ENCODE measurements at regions not wholly inside any gene's neighbourhood (a gene's known extent, or its start where the extent isn't known, plus 50 kb on each side); places are given as distances from the start of the nearest gene placed in this dataset.

DNA sequence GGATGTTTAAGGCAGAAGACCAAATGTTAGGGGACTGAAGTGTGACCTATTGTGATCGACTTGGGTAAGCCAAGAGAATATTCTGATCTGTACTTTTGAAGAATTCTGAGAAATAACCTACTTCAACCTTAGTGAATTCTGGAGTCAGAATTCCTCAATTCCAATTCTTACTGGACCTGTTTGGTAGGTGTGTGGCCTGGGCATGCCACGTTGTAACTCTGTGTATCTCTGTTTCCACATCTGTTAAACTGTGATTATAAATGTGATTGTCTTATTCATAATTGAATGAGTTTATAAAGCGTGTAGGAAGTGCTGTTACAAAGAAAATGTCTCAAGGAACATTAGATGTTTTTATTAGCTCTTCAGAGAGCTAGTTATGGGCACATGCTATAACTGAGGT, 64.5 kb downstream of the TUSC1 start:
- no peak for DNase-seq

DNA sequence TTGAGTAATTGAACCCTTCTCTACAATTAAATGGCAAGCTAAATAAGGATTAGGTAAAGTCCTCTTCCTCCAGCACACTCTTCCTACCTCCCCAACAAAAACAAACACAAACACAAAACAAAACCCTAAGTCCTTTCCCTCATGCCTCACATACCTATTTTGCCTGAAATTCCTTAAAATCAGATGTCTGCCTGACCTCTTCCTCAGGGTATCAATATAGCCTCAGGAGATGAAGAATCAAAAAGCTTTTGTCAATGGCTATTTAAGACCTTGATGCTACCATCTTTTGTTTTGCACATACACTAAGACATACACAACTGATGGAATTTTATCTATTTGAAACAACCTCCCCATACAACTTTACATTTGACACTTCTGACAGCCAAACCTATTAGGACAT, 75.1 kb downstream of the TUSC1 start:
- no peak for DNase-seq

DNA sequence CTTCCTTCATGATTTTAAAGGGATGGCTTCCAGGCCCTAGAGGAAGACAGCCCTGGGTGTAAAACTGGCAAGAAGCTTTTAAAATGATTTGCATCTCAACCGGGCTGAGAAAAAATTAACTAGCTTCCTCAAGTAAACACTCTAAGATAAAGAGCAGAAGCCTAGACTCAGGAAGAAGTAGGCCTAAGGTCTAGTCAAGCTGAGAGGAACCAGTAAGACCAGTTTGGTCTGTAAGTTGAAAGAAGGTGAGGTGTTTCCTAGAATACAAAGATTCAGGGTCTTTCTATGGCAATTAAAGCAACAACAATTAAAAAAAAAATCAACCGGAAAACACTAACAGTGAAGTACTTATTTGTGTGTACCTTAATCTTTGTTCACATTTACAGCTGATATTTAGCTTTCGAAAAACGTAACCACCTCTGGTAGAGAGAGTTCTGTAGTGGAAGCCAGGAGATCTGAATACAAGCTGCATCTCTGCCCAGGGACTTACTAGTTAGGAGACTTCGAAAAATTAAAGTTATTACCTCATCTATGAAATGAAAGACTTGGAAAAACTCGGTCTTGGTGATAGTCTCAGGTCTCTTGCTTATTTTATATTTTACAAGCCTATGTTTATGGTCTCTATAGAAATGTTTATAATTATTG, 75.7 kb downstream of the TUSC1 start:
- no peak for DNase-seq

DNA sequence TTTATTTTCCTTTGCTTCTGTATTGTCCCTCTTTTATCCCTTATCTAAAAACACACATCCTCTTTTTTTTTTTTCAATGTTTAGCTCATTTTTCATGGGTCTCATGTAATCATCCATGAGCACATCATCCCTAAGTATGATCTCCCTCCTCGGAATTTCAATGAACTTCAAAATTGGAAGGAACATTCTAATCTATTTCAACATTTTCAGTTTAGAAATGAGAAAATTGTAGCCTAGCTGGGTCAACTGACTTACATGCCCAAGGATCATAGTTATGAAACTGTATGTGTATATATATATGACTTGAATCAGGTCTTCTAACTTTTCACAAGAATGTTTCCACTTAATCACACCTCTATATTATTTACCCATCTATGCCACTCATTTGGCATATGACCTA, 77.7 kb downstream of the TUSC1 start:
- no peak for DNase-seq

DNA sequence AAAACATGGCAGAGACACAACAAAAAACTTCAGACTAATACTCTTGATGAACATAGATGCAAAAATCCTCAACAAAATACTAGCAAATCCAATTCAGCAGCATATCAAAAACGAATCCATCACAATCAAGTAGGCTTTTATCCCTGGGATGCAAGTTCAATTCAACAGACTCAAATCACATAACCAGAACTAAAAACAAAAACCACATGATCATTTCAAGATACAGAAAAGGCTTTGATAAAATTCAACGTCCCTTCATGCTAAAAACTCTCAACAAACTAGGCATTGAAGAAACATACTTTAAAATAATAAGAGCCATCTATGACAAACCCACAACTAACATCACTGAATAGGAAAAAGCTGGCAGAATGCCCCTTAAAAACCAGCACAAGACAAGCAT, 93.6 kb downstream of the TUSC1 start:
- no peak for DNase-seq

DNA sequence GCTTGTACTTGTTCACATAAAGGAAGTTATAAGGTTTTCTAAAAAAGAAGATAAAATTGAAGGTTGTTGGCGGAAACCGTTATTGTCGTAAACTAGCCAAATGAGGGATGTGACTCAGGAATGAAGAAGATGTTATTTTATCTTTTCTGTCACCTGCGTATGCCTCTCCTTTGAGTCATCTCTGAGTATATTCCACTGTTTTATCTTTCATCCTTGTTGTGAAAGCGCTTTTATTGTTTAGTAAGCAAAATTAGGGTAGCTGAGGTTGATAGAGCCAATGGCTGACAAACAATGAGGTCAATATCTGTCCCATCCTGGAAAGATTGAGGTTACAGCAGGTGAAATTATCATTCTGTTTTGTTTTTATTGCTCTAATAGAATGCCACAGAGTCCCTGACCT, 105.0 kb downstream of the TUSC1 start:
- DNase-seq, result no peak

DNA sequence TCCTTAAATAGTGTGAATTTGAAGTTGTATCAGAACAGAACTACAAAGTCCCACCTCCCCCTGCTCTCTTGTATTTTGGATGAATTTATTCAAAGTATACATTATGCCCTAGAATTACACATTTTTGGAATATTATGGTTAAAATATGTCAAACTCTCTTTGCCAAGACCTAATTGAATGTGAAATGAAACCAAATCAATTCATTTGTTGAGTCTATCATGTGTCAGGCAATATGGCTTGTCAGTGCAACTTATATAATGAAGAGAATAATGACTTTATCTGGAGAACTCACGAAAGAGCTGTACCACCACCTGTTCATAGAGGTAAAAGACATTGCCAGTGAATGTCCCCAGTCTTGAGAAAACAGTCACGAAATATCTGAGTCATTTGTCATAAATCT, 106.8 kb downstream of the TUSC1 start:
- no peak for DNase-seq

DNA sequence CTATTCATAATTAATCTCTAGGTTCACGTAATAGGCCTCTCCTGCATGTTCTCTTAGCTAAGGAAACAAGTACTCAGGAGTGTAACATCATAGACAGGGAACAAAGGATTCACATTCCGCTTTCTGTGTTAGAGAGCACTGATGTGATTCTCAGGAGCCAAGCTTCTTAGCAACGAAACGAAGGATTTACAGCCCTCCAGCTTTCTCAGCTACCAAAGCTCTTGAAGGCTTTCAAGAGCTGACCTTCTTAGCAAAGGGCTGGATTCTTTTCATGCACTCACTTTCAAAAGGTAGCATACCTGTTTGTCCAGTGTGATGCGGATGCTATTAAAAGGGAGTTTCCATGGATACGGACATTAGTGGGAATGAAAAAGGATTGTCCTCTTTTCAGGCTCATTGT, 107.4 kb downstream of the TUSC1 start:
- no peak for DNase-seq

DNA sequence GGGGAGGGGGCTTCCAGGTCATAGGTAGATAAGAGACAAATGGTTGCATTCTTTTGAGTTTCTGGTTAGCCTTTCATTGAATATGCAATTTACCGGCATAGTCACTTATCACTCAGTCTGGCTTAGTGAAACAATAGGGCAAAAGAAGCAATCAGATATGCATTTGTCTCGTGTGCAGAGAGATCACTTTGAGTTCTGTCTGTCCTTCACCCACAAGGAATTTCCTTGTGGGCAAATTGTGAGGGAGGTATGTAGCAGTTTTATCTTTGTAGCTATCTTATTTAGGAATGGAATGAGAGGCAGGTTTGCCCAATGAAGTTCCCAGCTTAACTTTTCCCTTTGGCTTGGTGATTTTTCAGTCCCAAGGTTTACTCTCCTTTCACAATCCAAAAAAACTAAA, 116.1 kb downstream of the TUSC1 start:
- no peak for DNase-seq

DNA sequence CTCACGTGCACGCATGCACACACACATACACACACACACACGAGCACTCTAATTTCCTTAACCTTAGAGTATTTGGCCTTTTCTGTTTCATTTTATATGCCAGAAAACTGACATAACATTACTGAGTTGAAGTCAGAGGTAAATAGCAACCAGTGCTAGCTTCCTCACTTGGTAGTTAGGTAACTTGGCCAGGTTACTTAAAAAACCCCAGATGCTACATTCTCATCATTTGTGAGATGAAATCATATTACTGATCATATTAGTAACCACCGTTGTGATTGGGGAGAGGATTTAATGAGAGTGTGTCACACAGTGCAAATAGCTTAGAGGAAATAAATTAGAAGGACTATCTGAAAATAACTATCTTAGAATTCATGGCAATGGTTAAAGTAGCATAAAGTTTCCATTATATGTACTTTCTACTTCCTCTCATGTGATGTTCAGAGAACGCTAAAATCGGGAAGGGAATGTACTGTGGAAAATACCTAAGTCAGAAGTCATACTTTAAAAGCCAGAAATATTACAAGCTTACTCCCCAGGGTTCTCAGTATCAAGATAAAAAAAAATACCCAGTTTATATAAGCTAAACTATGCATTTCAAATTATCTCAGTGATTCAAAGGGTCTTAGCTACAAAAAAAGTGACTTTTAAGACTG, 120.5 kb downstream of the TUSC1 start:
- DNase-seq, result no peak

DNA sequence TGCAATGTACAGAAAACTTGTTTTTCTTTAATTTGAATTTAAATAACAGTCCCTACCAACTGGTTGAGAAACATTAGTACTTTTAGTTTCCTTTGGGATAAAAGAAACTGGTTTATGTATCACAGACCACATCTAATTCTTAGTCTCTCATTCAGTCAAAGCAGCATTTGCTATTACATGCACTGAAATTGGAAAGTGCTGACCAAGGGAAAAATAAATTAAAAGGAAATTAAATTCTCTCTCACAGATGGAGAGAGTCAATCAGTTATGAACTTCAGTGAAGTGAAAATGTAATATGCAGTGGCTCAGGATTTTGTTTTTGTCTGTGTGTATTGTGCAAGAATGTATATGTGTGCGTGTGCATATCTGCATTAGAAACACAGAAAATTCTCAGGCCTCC, 121.7 kb downstream of the TUSC1 start:
- no peak for DNase-seq

DNA sequence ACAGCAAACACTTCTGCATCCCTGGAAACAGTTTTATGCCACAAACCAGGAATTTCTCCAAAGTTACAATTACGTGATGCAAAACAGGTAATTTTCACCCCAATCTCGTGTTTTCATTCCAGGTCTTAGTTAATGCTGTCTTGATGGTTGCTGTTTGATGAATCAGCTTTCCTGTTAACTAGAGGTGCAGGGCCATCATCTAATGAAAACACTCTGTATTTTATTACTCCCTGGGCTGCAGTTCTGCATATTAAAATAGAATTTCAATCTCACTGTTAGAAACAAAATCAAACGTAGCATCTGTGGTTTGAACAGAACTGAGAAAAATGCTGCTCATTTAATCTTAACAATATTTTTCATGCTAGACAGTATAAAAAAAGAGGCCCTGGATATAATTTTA, 129.4 kb downstream of the TUSC1 start:
- DNase-seq, result no peak

DNA sequence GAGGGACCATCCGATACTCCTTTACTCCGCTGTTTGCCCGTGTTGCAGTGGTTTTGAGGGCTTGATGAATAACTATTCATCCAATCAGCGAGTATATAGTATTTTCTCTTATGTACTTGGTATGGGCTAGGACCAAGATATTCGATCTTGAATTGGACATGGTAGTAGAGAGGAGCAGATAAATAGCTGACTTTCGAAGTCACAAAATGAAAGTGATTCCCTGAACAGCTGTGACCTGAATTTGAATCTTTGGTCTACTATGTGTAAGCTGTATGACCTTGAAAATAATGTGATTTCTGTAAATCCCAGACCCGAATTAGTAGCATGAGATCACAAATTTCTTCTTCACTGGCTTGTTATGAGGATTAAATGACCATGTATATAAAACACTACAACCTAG, 134.4 kb downstream of the TUSC1 start:
- no peak for DNase-seq

DNA sequence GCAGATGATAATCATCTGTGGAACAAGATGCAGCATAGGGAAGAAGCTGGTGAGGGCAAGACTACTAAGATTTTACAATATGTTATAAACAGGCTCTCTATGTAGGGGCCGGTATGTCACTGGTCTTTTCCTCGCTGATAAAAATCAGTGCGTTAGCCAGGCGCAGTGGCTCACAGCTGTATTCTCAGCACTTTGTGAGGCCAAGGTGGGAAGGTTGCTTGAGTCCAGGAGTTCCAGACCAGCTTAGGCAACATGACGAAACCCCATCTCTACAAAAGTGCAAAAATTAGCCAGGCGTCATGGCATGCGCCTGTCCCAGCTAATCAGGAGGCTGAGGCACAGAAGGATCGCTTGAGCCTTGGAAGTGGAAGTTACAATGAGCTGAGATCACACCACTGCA, 135.9 kb downstream of the TUSC1 start:
- DNase-seq, result no peak

DNA sequence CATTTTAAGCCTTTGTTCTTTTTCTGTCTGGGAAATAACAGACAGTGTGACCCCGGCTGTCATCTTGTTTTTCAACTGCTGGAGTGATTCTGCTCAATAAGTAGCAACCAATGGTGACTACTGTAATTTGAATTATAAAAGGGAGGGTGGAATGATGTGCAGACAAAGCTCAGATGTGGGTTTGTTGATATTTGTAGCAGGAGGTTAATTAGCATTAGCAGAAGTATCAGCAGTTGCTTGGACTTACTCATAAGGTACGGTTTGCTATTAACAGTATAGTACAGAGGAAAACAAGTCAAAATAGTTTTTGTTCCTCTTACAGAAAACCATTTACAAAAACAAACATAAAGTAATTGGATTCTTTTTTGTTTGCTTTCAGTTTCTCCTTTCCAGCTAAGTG, 140.4 kb downstream of the TUSC1 start:
- no peak for DNase-seq

DNA sequence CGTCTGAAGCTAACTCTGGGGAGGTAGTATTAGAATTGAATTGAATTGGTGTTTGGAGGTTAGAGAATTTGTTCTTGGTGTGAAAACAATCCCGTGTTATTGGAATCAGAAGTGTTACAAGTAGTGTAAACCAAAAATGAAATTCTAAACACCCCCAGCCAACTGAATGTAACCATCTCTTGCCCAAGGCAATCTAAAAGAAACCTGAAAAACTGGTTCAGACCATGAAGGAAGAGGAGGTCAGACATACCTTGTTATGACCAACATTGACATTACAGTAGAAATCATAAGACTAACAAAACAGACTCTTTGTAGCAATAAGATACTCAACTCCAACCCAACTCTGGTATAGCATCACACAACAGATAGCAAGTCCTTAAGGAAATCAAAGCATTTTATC, 159.0 kb downstream of the TUSC1 start:
- no peak for DNase-seq

DNA sequence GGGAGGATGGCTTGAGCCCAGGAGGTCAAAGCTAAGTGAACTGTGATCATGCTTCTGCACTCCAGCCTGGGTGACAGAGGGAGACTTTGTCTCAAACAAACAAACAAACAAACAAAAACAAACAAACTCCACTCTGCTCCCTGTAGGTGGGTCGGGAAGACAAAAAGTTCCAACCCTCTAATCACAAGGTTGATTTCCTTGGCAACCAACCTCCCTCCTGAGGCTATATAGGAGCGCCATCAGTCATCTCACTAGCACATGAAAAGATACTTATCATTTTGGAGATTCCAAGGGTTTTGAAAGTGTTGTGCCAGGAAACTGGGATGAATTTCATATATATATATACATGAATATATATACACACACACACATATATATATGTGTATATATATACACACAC, 160.5 kb downstream of the TUSC1 start:
- no peak for DNase-seq

DNA sequence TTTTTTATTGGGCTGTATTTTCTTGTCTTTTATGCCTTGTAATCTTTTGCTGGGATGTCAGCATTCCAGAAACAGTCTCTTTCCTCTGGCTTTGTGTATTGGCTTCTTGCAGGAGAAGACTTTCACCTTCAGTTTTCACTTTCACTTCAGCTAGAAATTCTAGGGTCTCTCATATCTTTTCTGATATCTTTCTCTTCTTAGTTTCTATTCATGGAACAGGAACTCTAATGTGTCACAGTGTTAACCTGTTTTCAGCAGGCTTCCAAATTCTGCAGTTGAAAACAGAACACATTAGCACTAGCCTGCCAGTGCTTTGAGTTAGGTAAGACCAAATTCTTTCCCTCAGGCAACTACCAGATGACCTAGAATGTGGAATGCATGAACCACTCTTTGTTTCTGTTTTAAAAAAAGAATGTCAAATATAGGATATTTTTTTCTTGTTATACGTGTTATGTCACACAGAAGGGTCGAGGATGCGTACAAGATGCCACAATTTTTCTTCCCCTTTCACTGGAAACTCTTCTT, 164.7 kb downstream of the TUSC1 start:
- no peak for DNase-seq

DNA sequence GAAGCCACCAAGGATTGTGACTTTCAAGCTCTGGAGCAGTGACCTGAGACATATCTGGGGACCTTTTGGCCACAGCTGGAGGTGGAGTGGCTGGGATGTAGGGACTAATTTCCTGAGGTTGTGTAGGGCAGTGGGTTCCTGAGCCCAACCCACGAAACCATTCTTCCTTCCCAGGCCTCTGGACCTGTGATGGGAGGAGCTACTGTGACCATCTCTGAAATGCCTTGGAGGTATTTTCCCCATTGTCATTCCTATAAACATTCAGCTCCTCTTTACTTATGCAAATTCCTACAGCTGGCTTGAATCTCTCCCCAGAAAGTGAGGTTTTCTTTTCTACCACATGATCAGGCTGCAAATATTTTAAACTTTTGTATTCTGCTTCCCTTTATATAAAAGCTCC, 172.6 kb downstream of the TUSC1 start:
- DNase-seq, result no peak

DNA sequence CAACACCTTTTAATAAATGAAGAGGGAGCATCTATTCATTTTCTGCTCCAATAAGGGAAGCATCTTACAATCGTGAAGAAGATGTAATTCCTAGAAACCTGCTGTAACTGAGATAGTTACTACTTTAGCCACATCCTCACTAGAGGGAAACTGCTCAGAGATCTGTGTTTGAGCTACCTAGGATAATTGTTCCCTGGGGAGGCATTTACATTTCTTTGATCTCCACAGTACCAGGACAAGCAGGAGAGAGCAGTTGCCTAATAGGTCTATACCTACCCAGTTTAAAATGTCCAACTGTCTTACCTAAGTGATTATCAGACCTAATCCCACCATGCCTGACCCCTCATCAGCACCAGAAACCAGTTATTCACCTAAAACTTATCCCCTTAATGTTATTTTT, 196.9 kb downstream of the TUSC1 start:
- DNase-seq, result no peak

DNA sequence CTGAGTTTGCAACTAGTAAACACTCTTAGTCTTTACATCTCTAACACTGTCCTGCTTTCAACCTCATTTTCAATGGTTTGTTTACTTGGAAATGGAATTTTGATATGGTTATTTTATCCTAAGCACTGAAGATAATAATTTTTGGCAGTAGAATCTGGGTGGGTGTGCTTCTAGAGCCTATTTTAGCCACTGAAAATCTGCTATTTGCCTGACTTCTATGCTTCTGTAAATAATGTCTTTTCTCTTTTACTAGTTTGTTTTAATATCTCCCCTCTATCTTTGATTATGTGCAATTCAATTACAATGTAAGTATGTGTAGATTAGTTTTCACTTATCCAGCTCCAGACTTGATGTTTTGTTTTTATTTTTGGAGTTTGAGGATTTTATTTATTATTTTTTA, 197.5 kb downstream of the TUSC1 start:
- no peak for DNase-seq

DNA sequence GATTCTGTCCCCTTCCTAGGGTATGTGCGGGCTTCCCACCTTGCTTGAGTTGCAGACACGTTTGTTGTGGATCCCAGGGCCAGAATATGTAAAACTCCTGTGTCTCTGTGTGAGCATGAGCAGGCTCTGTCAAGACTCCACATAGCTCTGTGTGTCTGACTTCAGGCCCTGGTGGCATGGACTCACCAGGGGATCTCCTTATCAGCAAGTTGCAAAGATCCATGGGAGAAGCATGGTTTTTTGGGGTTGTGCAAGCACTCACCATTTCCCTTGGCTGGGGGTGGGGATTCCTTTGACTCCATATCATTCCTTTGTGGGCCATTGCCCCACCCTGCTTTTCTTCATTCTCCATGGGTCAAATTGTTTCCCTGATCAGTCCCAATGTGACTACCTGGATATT, 205.6 kb downstream of the TUSC1 start:
- no peak for DNase-seq

DNA sequence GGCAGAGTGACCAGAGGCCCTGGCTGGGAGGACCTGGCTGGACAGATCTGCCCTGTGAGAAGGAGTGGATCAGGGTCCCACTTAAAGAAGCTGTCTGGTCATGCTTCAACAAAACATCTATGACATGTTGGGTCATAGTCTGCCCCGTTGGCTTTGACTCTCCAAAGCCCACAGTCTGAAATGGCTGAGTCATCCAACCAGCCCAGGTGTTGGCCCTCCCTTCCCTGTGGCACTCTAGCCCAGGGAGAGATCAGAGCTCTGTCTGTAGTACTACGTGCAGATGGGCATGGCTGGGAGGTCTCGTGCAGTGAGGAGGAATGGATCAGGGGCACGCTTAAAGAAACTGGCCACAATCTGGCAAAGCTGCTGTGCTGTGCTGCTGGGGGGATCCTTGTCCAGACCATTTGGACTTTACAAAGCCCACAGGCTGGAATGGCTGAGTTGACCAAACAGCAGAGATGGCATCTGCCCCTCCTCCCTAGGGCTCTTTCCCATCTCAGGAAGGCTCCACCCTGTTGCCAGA, 206.1 kb downstream of the TUSC1 start:
- DNase-seq, result no peak

DNA sequence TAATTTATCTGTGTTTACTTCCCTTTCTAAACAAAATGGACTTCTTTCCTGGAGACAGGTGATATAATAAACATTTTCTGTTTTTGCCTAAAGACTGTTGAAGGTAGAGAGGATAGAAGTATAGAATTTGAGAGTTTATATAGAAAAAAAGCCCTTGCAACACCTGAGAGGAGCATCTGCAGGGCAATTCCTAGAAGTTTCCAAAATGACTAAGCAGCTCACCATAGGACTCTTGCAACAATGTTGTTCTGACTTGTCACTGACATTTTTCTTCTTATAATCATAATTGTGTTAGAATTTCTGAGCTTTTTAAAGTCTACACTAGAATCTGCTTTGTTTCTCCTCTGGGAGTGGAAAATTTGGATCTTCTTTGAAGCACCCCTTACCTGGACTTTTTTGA, 216.8 kb downstream of the TUSC1 start:
- no peak for DNase-seq

DNA sequence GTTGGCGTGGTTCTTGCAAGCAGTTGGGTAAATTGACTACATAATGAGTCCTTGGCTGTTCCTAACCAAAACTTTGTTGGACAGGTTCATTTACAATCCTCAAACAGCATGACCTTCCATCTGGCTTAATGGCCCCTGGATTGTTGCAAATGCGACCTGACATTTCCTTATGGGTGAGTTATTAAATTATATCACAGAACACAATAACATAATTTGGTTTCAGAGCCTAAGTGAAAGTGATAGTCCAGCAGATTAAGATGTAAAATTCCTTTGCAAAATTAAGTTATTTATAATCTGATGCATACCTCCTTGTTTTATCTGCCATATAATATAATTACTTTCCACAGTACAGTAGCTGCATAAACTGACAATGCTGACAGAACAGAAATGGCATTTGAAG, 224.4 kb downstream of the TUSC1 start:
- DNase-seq, result no peak

All from NCI-H146 (cell line).